ENCODE measurements at regions not wholly inside any gene's neighbourhood (a gene's known extent, or its start where the extent isn't known, plus 50 kb on each side); places are given as distances from the start of the nearest gene placed in this dataset.

GRCh38 chr20:29299811-29300578, 1957.5 kb upstream of the DEFB115 start:
- no peaks in the 10 kb centered on the region for H3K9me2 ChIP-seq
- no peak for DNase-seq
- no peaks in the 10 kb centered on the region for H3K4me1 ChIP-seq (ENCODE audit: control insufficient read depth in 1 of 2, insufficient read depth in 2 of 2, low read depth in 1 of 2, low read length in 1 of 2)
- no peak overlapping the region for H3K4me3 ChIP-seq (ENCODE audit: low read depth in 2 of 2, low read length in 1 of 2)
- no peak overlapping the region for H2AFZ ChIP-seq (ENCODE audit: low read depth)
- ChIA-PET CTCF (no interaction called here), POLR2A (no interaction called here)
- no peaks in the 10 kb centered on the region for H3K79me2 ChIP-seq (ENCODE audit: insufficient read depth)
- H3K36me3 ChIP-seq (replicated peaks in 1 of 2; ENCODE audit: control insufficient read depth in 1 of 2, insufficient read depth in 2 of 2, low read length in 1 of 2): no peaks in the 10 kb centered on the region
- TF ChIP-seq PBX3 (IDR thresholded peaks at IDR 0.05) (no peak), TEAD4 (IDR thresholded peaks at IDR 0.05; ENCODE audit: borderline replicate concordance, insufficient read depth) (no peak)
- no peaks in the 10 kb centered on the region for H3F3A ChIP-seq (replicated peaks; ENCODE audit: insufficient read depth)
- no peak overlapping the region for H3K4me2 ChIP-seq
- no peaks in the 10 kb centered on the region for H4K20me1 ChIP-seq (ENCODE audit: insufficient read depth)
- WGBS (ENCODE audit: low lambda C conversion rate): 47% methylated on average over 26 of the region's 49 CpGs
- H3K27me3 ChIP-seq (ENCODE audit: insufficient read depth): no peaks in the 10 kb centered on the region
- H3K9ac ChIP-seq: no peak overlapping the region
- H3K9me3 ChIP-seq: no peaks in the 10 kb centered on the region
- H3K27ac ChIP-seq (ENCODE audit: low read depth in 2 of 2, low read length in 1 of 2): no peak overlapping the region

GRCh38 chr20:29300579-29301551, 1956.6 kb upstream of the DEFB115 start:
- WGBS (ENCODE audit: low lambda C conversion rate): 46% methylated on average over 48 of the region's 88 CpGs
- POLR2A ChIA-PET: no interaction called here
- H3K9me3 ChIP-seq: no peaks in the 10 kb centered on the region

More at GRCh38 chr20:29300579-29301551, 1956.6 kb upstream of the DEFB115 start:
- H3K9ac ChIP-seq: no peak overlapping the region
- H2AFZ ChIP-seq (ENCODE audit: low read depth): no peak overlapping the region
- no peak overlapping the region for H3K4me3 ChIP-seq (ENCODE audit: low read depth in 2 of 2, low read length in 1 of 2)
- no peak overlapping the region for H3K4me2 ChIP-seq
- CTCF ChIA-PET: no interaction called here
- H3K4me1 ChIP-seq (ENCODE audit: control insufficient read depth in 1 of 2, insufficient read depth in 2 of 2, low read depth in 1 of 2, low read length in 1 of 2): no peaks in the 10 kb centered on the region
- no peaks in the 10 kb centered on the region for H3K36me3 ChIP-seq (replicated peaks in 1 of 2; ENCODE audit: control insufficient read depth in 1 of 2, insufficient read depth in 2 of 2, low read length in 1 of 2)
- H3K9me2 ChIP-seq: no peaks in the 10 kb centered on the region
- no peaks in the 10 kb centered on the region for H3K79me2 ChIP-seq (ENCODE audit: insufficient read depth)
- no peaks in the 10 kb centered on the region for H3F3A ChIP-seq (replicated peaks; ENCODE audit: insufficient read depth)
- H3K27me3 ChIP-seq (ENCODE audit: insufficient read depth): no peaks in the 10 kb centered on the region
- DNase-seq: no peak
- H4K20me1 ChIP-seq (ENCODE audit: insufficient read depth): no peaks in the 10 kb centered on the region
- H3K27ac ChIP-seq (ENCODE audit: low read depth in 2 of 2, low read length in 1 of 2): no peak overlapping the region
- TF ChIP-seq NFIC (IDR thresholded peaks at IDR 0.05; ENCODE audit: borderline replicate concordance): no peak
- no peak for TF ChIP-seq TCF12 (IDR thresholded peaks at IDR 0.05)
- TF ChIP-seq TEAD4 (IDR thresholded peaks at IDR 0.05; ENCODE audit: borderline replicate concordance, insufficient read depth): no peak
- TF ChIP-seq JUND (IDR thresholded peaks at IDR 0.05): no peak
- TF ChIP-seq, protein P1, sequence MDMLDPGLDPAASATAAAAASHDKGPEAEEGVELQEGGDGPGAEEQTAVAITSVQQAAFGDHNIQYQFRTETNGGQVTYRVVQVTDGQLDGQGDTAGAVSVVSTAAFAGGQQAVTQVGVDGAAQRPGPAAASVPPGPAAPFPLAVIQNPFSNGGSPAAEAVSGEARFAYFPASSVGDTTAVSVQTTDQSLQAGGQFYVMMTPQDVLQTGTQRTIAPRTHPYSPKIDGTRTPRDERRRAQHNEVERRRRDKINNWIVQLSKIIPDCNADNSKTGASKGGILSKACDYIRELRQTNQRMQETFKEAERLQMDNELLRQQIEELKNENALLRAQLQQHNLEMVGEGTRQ (IDR thresholded peaks at IDR 0.05; ENCODE audit: borderline replicate concordance, low read depth, low read length): no peak
- no peak for TF ChIP-seq FOSL2 (IDR thresholded peaks at IDR 0.05; ENCODE audit: borderline replicate concordance, low read depth)
- TF ChIP-seq GATA2 (CRISPR knock-in tag; IDR thresholded peaks at IDR 0.05): no peak
- TF ChIP-seq YY1 (IDR thresholded peaks at IDR 0.05; ENCODE audit: low read depth): no peak
- TF ChIP-seq, protein P2, sequence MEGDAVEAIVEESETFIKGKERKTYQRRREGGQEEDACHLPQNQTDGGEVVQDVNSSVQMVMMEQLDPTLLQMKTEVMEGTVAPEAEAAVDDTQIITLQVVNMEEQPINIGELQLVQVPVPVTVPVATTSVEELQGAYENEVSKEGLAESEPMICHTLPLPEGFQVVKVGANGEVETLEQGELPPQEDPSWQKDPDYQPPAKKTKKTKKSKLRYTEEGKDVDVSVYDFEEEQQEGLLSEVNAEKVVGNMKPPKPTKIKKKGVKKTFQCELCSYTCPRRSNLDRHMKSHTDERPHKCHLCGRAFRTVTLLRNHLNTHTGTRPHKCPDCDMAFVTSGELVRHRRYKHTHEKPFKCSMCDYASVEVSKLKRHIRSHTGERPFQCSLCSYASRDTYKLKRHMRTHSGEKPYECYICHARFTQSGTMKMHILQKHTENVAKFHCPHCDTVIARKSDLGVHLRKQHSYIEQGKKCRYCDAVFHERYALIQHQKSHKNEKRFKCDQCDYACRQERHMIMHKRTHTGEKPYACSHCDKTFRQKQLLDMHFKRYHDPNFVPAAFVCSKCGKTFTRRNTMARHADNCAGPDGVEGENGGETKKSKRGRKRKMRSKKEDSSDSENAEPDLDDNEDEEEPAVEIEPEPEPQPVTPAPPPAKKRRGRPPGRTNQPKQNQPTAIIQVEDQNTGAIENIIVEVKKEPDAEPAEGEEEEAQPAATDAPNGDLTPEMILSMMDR (IDR thresholded peaks at IDR 0.05): no peak
- no peak for TF ChIP-seq ELF1 (IDR thresholded peaks at IDR 0.05)
- no peak for TF ChIP-seq PBX3 (IDR thresholded peaks at IDR 0.05)
- TF ChIP-seq NRF1 (IDR thresholded peaks at IDR 0.05; ENCODE audit: low read depth, low read length): no peak
- no peak for TF ChIP-seq SIN3A (IDR thresholded peaks at IDR 0.05; ENCODE audit: borderline replicate concordance, low read depth, low read length)
